Myocyte (in vitro differentiated cells): ENCODE measurements at regions not wholly inside any gene's neighbourhood (a gene's known extent, or its start where the extent isn't known, plus 50 kb on each side); places are given as distances from the start of the nearest gene placed in this dataset.
"Not testable (repeated sequence)": the region's sequence is repeated elsewhere in the genome, so short reads cannot be mapped to it uniquely, and the experiment has no call there.

Experiments
- DNase-seq: peaks from one replicate; pipeline ENCODE4 v3.0.0-alpha.2; 2012; ENCODE audit warnings: low read depth

GRCh38 chr6:180091-180694 is 112.1 kb upstream of the DUSP22 start:
- DNase-seq: not testable (repeated sequence)

GRCh38 chr6:181049-181654 is 111.1 kb upstream of the DUSP22 start:
- DNase-seq: no peak

DNA sequence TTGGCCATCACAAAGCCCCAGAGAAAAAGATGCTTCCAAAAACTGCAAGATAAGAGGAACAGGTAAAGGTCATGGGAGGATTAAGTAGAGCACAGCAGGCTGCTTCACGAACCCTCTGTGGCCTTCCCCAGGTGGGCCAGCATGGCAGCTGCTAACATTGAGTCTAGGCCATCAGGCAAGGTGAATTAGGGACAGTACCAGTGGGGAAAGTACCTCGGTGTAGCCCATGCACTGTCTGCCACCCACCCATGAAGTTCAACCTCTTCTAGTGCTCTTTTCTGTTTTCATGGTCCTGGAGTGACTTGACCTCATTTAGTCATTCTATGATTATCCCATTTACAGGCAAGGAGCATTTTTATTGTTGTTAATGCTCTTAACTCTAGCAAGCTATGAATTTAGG is 108.6 kb upstream of the DUSP22 start:
- no peak for DNase-seq

DNA sequence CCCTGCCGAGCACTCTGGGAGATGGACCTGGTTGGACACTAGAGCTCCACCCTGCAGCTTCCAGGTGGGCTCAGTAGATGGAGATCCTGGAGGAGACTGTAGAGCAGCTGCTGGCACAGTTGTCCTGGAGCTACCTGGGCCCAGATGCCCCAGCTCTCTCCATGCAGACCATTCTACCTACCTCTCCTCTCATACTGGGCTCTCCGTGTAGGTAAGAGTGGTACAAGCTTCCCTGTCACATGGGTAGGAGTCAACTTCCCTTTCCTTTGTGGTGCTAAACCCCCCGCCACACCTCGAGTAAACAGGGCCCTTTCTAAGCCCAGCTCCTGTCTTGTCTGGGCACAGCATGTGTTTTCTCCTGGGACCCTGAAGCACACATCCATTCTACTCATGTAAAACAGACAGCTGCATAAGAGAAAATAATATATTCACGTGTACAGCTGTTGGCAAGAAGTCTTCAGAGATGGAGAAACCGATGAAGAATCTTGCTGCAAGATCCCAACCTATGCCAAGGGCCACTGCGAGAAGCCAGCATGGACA is 108.1 kb upstream of the DUSP22 start:
- DNase-seq: no peak

GRCh38 chr6:186340-186965 is 105.8 kb upstream of the DUSP22 start:
- peak; percentile 24 for DNase-seq

GRCh38 chr6:187210-187861 is 105.0 kb upstream of the DUSP22 start:
- DNase-seq: no peak

DNA sequence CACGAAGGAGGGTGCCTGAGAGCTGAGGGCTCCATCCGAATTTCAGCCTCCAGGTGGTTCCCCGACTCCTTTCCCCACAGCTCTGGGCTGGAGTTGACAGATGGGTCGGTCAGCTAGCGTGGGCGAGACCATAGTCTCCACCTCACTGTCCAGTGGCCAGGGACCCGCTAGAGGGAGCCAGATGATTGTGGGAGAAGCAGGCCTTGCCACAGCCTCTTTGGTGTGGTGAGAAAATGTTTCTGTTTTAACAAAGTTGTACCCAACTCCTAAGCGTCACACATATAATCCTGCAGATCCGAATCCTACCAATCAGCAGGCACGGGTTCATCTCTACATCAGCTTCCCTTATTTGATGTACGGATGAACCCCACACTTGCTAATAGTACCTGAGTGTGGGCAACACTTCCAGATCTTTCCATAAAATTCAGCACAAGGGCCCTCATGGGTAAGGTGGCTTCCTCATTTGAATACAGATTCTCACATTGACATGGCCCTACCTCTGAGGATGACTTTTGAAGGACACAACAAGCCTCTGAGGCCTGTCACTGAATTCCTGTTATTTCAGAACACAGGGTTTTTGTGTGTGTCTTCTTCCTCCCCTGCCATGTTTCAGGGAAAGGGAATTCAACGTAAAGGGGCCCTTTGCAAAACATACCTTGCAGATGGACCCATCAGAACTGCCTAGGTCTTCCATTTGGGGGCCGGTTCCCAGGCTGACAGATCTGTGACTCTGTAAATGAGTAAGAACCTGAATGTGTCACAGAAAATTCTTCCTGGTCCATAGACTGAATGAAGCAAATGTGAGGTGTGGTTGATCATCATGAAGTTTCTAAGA is 103.2 kb upstream of the DUSP22 start:
- peak; percentile 93 for DNase-seq

DNA sequence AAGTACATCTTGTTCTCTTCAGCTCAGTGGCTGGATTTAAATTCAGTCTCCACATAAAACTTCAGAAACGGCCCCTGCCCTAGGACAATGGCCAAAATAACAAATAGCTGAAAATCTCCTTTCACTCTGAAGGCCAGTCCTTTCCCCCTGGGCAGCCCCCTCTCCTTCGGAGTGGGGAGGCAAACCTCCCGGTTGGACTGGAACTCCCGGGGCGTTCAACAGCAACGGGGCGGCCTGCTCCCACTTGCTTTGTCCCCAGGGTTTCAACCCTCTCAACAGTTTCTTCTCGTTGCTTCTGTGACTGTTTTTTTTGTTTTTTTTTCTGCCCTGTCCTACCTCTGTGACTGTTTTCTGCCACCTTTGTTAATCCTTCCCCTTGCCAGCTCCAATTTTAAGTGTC is 102.6 kb upstream of the DUSP22 start:
- no peak for DNase-seq

DNA sequence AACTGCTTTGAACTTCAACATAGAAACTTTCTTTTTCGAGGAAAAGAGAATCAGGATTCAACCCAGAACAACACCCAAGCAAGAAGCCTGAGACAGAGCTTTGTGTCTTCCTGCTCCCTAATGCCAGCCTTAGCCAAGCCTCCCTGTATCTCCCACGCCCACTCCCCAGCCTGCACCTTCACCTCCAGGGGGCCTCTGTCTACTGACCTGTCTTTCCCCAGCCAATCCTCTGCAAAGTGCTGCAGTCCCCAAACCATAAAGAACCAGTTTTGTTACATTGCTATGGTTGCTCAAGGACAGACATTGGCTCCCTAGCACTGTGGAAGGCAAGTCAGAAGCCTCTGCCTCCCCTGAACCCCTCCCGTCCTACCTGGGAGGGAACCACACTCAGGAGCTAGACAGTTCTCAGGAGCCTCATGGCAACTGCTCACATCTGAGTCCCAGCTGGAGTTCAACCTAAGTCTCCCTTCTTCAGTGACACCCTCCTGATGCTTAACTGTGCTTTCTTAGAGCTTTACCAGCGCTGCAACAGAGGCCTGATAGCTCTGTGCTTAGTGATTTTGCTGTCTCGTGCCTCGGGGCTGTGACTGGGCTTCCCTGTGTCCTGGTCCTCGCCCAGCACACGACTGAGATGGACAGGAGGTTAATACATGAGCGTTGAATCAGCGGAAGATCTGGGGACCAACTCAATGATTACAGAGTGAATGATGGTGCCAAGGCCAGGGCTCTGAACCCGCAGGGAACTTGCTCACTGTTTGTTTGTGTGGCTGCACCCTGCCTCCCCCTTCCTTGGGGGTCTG is 101.5 kb upstream of the DUSP22 start:
- DNase-seq: no peak

DNA sequence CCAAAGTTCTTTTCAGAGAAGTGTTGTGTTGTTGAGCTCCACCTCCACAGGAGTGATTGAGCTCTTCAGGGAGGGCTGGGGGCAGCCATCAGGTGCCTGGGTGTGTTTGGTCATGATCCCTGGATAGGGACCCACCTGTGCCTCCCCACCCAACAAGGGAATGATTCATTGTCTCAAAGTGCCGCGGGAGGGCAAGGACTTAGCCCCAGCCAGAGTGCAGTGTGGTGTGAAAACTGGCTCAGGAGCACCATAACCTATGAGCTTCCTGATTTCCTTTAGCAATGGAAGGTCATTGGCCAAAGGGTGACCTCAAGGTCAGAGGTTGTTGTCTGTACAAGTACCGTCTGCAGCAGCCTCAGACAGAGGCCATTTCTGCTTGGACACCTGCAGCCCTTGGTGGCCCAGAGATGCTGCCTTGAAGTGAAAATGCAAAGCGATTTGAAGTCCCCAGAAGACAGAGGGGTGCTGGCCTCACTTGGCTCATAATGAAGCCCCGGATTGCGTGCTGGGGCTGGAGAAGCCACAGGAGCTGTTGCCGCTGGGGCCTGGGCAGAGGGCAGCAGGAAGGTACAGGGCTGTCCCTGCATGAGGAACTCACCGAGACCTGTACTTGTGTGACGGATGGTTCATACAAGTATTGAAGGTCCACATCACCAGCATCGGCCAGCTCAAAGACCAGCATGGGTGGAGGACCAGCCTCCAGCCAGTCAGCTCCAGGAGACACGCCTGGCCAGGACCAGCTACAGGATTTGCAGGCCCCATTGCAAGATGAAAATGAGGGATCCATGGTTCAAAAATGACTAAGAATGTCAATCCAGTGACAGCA is 100.6 kb upstream of the DUSP22 start:
- no peak for DNase-seq

GRCh38 chr6:192313-192664 is 100.0 kb upstream of the DUSP22 start:
- DNase-seq: no peak

- DNase-seq: no peak
These were observed 99.1 kb upstream of the DUSP22 start for GRCh38 chr6:193180-193579.

- no peak for DNase-seq
These were observed 98.4 kb upstream of the DUSP22 start for GRCh38 chr6:193773-194310.

DNA sequence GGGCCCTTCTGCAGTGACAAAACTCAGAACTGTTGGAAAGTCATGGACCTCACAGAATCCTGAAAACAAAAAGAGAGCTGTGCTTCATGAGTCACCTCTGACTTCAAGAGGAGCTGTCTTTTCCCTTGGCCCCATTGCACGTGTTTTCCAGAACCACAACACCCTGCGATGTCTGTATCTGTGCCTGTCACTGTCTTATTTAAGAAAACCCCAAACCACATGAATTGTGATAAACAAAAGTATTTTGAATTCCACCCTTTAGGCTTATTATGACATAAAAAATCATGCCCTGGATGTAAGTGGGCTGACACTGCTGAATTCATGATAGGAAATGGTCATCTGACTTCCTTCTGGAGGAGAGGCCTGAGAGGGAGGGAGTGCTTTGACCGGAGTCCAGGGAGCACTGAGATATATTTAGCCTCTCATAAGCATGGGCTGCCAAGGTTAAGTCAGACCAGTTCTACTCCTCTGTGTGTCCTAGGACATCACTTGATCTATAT is 96.4 kb upstream of the DUSP22 start:
- DNase-seq: peak; percentile 60

GRCh38 chr6:196543-196942 is 95.7 kb upstream of the DUSP22 start:
- DNase-seq: no peak

DNA sequence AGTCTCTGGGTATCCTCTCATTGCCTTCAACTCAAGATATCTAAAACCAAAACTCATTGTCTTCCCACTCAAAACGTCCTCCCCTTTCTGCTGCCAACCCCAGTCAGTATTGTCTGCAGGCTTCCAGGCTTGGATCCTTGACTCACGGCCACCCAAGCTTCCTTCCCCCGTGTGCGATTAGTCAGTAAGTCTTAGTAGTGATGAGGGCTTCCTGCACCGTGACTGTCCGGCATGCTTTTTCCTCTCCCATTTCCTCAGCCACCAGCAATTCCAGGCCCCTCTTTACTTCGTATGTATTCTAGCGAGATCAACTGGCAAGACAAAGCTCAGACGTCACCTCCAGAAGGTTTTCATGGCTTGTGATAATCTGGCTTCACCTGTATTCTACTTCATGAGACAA is 88.6 kb upstream of the DUSP22 start:
- DNase-seq: no peak

DNA sequence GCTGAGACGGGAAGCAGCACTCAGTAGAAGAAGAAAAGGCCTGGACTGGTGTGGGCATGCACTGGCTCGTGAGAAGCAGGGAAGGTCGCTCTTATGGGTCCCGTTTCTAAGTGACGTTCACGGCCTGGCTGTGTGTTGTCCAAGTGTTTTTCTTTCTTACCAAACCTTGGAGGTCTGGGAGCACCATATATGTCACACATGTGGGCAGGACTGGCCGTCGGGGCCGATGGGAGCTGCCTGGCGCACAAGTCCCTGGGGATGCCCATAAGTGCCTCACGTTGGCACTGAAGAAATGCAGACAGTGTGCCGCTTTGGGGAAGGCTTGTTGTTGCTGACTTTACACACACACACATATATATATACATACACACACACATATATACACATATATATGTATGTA is 86.0 kb upstream of the DUSP22 start:
- DNase-seq: no peak

GRCh38 chr6:208364-208763 is 83.9 kb upstream of the DUSP22 start:
- no peak for DNase-seq

GRCh38 chr6:208938-209337 is 83.3 kb upstream of the DUSP22 start:
- no peak for DNase-seq
